Stimulated activated CD8-positive, alpha-beta memory T cell treated with anti-CD3 and anti-CD28 coated beads, Interleukin-12 subunit alpha, Interleukin-12 subunit beta, amount 100 ng/mL, for 1 hour (primary cell): ENCODE measurements at regions not wholly inside any gene's neighbourhood (a gene's known extent, or its start where the extent isn't known, plus 50 kb on each side); places are given as distances from the start of the nearest gene placed in this dataset.
"Not testable (repeated sequence)": the region's sequence is repeated elsewhere in the genome, so short reads cannot be mapped to it uniquely, and the experiment has no call there.

Experiments used
- DNase-seq: peaks from one replicate; pipeline ENCODE4 v3.0.0-alpha.2; 2020; ENCODE audit warnings: low read depth

GRCh38 chr14:49367696-49368095 lies 218.5 kb downstream of the RPS29 start:
- DNase-seq: no peak

GRCh38 chr14:49366416-49366815 lies 219.8 kb downstream of the RPS29 start:
- DNase-seq: no peak

- no peak for DNase-seq
Observed at GRCh38 chr14:49364752-49365117, 221.4 kb downstream of the RPS29 start.

DNA sequence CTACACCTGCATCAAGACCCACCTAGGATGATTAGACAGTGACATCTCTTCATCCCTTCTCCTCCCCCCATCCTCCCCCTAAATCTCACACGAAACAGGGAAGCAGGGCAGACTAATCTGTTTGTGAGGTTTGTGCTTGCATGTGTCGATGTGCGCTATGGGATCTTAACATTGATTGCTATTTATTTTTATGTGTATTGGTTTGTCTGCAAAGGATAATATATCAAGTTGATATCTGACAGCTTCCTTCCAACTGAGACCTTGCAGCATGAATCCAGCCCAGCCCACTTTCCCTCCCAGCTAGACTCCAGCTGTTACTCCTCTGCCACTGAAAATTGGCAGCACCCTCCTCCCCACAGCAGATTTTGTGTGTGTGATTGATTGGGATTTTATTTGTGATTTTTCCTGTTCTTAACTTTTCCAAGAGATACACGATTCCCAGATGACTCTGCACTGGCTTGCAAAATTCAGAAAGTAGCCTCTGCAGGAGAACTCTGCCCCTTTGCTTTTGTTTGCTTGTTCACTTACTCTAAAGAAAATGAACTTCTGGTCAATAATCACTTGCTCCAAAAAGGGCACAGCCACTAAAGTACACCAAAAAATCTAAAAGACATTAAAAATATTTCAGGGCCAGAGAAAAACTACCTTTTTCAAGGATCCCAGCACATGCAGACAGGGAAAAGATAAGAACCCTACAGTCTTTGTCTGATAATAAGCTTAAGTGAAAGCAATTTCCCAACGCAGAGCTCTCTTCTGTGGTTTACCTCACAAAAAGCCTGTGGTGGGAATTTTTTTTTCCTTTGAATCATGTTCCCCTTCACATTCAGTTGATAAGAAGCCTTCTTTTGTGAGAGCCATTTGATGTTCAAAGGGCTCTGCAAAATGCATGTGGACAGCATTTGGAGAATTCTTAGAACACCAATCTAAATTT lies 222.1 kb downstream of the RPS29 start:
- no peak for DNase-seq

DNA sequence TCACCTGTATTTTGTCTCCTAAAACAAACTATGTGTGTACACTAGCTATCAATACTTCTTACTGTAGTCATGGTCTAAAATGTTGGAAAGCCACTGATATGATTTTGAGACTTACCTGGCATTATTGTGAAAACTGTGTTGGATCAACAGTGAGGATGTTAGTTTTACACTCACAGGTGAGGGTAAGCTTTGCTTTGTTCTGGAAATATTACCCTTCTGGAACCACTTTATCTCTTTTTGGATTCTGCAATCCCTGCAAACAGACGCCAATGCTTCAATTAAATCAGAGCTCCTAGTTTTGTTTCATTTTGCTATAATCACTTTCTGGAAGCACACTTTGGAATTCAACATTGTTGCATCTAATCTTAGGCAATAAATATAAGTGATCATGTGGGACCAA lies 223.3 kb downstream of the RPS29 start:
- no peak for DNase-seq

- no peak for DNase-seq
Observed at GRCh38 chr14:49339130-49339529, 247.1 kb downstream of the RPS29 start.

- DNase-seq: no peak
Observed at GRCh38 chr14:49319810-49320209, 266.4 kb downstream of the RPS29 start.

GRCh38 chr14:49315570-49315969 lies 270.6 kb downstream of the RPS29 start:
- no peak for DNase-seq

DNA sequence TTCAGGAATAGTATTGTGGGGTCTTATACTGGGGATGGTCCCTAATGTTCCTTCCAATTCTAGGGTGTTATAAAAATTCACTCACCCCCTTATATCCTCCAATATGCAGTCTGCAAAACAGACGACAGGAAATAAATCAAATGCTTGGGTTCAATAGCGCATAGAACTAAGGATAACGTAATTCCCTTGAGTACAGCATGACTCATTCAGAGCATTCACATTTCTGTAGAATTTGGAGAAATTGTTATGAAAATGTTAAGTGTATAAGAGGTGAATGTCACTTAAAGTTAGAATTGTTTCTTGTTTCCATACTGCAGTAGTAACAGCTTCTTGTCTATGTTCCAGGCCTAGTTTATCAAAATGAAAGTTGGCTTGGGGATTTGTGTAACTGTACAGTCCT lies 271.4 kb downstream of the RPS29 start:
- DNase-seq: no peak

GRCh38 chr14:49313108-49313507 lies 273.1 kb downstream of the RPS29 start:
- DNase-seq: no peak

GRCh38 chr14:49310298-49310697 lies 275.9 kb downstream of the RPS29 start:
- no peak for DNase-seq

- no peak for DNase-seq
Observed at GRCh38 chr14:49306152-49306751, 279.9 kb downstream of the RPS29 start.

GRCh38 chr14:49303946-49304516 lies 282.1 kb downstream of the RPS29 start:
- DNase-seq: no peak

DNA sequence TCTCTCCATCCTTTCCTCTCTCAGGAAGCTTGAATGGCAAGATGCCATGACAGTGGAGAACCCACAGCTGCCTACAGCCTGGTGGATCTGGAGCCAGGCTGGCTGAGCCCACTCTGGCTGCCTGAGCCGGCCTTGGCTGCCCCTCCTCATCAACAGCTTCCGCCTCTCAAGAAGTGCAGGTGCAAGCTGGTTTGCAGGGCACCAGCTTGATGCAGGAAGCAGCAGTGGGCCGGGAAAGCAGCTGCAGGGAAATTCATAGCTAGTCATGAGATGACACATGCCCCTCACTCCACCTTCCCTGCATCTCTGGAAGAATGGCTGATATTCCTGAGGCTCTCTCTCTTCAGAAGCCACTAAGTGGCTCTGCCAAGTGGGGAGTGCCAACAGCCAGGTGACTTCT lies 289.1 kb downstream of the RPS29 start:
- DNase-seq: no peak

DNA sequence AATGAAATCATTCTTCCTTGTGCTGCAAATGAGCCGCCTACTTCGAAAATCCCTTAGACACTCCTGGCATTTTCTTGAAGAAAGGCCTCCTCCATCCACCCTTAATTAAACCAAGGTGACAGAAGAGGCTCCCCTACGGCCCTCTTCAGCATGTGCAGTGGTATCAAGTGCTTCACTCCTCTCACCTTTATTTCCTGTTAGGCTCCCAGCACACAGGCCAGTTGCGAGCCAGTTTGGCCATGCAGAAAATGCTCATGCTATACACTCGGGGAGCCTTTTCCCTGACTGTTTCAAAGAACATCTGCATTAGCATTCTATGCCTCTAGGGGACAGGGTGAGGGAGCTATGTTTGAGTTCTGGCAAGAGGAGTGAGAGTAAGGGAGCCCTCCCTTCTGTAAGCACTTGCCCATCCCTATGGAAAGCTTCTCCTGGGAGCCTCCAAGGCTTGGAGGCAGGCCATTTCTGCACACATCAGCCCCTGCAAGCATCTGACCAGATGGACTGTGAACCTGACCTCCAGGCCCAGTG lies 291.5 kb downstream of the RPS29 start:
- no peak for DNase-seq

- DNase-seq: no peak
Observed at GRCh38 chr14:49287004-49287403, 299.2 kb downstream of the RPS29 start.

- DNase-seq: no peak
Observed at GRCh38 chr14:49286257-49286983, 299.8 kb downstream of the RPS29 start.

- no peak for DNase-seq
Observed at GRCh38 chr14:49280566-49280965, 305.6 kb downstream of the RPS29 start.

DNA sequence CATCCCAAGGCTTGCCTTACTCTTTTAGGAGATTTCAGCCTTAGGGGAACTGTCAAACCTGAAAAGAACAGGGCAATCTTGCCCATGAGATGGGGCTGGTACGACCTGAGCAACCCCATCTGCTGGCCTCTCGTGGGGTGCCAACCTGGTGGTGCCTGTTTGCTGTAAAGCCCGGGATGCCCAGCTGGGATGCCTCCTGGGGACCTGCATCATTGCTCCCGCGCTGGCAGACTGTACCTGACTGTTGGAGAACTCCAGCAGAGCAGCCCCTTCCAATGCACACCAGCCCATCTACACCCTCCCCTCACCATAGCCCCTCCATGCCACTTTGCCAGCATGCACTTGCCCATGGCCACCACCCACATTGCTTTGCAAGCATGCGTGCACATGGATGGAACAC lies 335.7 kb downstream of the RPS29 start:
- DNase-seq: no peak

DNA sequence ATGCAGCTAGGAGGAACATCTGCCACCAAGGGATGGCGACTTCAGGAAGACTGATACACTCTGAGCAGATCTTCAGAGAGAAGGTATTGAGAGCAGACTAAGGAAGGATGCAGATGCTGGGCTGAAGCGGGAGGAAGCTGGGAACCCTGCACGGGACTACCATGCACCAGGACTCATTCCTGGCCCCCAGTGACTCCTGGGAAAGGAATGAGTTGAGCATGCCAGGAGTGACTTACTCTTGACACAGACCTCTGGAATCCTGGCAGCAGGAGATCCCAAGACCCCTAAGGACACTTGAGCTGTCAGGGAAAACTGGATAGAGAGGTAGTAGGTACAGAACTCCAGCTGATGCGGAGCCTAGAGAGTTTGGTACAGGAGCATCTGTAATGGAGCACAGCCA lies 336.1 kb downstream of the RPS29 start:
- no peak for DNase-seq

- DNase-seq: no peak
Observed at GRCh38 chr14:49249022-49249421, 337.2 kb downstream of the RPS29 start.

DNA sequence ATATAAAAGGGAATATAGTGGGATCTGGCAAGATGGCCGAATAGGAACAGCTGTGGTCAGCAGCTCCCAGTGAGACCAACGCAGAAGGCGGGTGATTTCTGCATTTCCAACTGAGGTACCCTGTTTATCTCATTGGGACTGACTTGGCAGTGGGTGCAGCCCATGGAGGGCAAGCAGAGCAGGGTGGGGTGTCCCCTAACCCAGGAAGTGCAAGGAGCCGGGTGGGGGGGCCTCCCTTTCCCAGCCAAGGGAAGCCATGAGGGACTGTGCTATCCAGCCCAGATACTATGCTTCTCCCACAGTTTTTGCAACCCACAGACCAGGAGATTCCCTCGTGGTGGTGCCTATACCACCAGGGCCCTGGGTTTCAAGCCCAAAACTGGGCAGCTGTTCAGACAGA lies 342.4 kb downstream of the RPS29 start:
- DNase-seq: not testable (repeated sequence)
